ENCODE measurements at regions not wholly inside any gene's neighbourhood (a gene's known extent, or its start where the extent isn't known, plus 50 kb on each side); places are given as distances from the start of the nearest gene placed in this dataset.

- no peak for TF ChIP-seq CTCF (IDR thresholded peaks at IDR 0.05)
- no peak for TF ChIP-seq ESRRA (CRISPR knock-in tag; IDR thresholded peaks at IDR 0.05; ENCODE audit: borderline replicate concordance)
- TF ChIP-seq FOXJ3 (CRISPR knock-in tag; IDR thresholded peaks at IDR 0.05; ENCODE audit: borderline replicate concordance) = no peak
- TF ChIP-seq ZBTB21 (CRISPR knock-in tag; IDR thresholded peaks at IDR 0.05; ENCODE audit: borderline replicate concordance) = no peak
- no peak for TF ChIP-seq ATF2 (CRISPR knock-in tag; IDR thresholded peaks at IDR 0.05; ENCODE audit: borderline replicate concordance, low read depth)
- TF ChIP-seq SP1 (CRISPR knock-in tag; conservative IDR thresholded peaks at IDR 0.05) = no peak
- no peak for TF ChIP-seq RELA (CRISPR knock-in tag; IDR thresholded peaks at IDR 0.05; ENCODE audit: borderline replicate concordance)
- no peak for TF ChIP-seq JUN (CRISPR knock-in tag; IDR thresholded peaks at IDR 0.05)
Measured at GRCh38 chr15:72888211-72888610, 104.7 kb upstream of the ADPGK start.
